HFF-Myc (cell line): ENCODE measurements at regions not wholly inside any gene's neighbourhood (a gene's known extent, or its start where the extent isn't known, plus 50 kb on each side); places are given as distances from the start of the nearest gene placed in this dataset.

Experiments used
- DNase-seq: peaks from one replicate; pipeline ENCODE4 v3.0.0-alpha.2; 2011; ENCODE audit warnings: low read depth; ENCODE audit errors: extremely low read depth
- H3K4me3 ChIP-seq: replicated peaks from 2 replicates; pipeline ENCODE4 v1.5.1; 2011; ENCODE audit warnings: low read depth, mild to moderate bottlenecking, control low read depth, low read length
- CTCF ChIP-seq: IDR thresholded peaks from 2 replicates; pipeline ENCODE4 v1.5.1; 2012; ENCODE audit warnings: mild to moderate bottlenecking, low read depth, low read length, control low read depth; ENCODE audit errors: missing control alignments

GRCh38 chr5:130975299-130975698, 189.8 kb downstream of the HINT1 start:
- no peak for DNase-seq
- H3K4me3 ChIP-seq = no peak overlapping the region
- TF ChIP-seq CTCF = no peak

- H3K4me3 ChIP-seq = no peak overlapping the region
- no peak for DNase-seq
- no peak for TF ChIP-seq CTCF
Measured at GRCh38 chr5:130974021-130974683, 190.9 kb downstream of the HINT1 start.

- DNase-seq = no peak
- TF ChIP-seq CTCF = no peak
- H3K4me3 ChIP-seq = no peak overlapping the region
Measured at GRCh38 chr5:130966990-130967525, 198.0 kb downstream of the HINT1 start.

- H3K4me3 ChIP-seq = no peak overlapping the region
- TF ChIP-seq CTCF = no peak
Measured at GRCh38 chr5:130965920-130966319, 199.1 kb downstream of the HINT1 start.

GRCh38 chr5:130965360-130965759, 199.7 kb downstream of the HINT1 start:
- DNase-seq = no peak
- no peak overlapping the region for H3K4me3 ChIP-seq
- TF ChIP-seq CTCF = no peak

More at GRCh38 chr5:130965920-130966319, 199.1 kb downstream of the HINT1 start:
- no peak for DNase-seq

GRCh38 chr5:130964231-130965202, 200.5 kb downstream of the HINT1 start:
- TF ChIP-seq CTCF = no peak
- DNase-seq = no peak
- no peak overlapping the region for H3K4me3 ChIP-seq
